NT2/D1 (cell line): ENCODE measurements at regions not wholly inside any gene's neighbourhood (a gene's known extent, or its start where the extent isn't known, plus 50 kb on each side); places are given as distances from the start of the nearest gene placed in this dataset.

Experiments
- YY1 ChIP-seq: IDR thresholded peaks from 2 replicates; pipeline ENCODE4 v1.6.1; 2011; ENCODE audit not compliant: insufficient read length, insufficient read depth
- ZNF274 ChIP-seq: IDR thresholded peaks from 2 replicates; pipeline ENCODE4 v1.6.1; 2011; ENCODE audit warnings: mild to moderate bottlenecking, low read depth, low read length

GRCh38 chr6:44039839-44040350 lies 87.4 kb downstream of the MRPL14 start:
- TF ChIP-seq ZNF274 = no peak
- TF ChIP-seq YY1 = no peak
